GM12892 (cell line): ENCODE measurements at regions not wholly inside any gene's neighbourhood (a gene's known extent, or its start where the extent isn't known, plus 50 kb on each side); places are given as distances from the start of the nearest gene placed in this dataset.

Source experiments
- POLR2A ChIP-seq: IDR thresholded peaks from 2 replicates; pipeline ENCODE4 v1.6.1; 2011; ENCODE audit warnings: low read depth, low read length, control low read depth
- POLR2AphosphoS5 ChIP-seq: IDR thresholded peaks from 2 replicates; pipeline ENCODE4 v1.6.1; 2011; ENCODE audit warnings: low read depth, low read length, control low read depth

DNA sequence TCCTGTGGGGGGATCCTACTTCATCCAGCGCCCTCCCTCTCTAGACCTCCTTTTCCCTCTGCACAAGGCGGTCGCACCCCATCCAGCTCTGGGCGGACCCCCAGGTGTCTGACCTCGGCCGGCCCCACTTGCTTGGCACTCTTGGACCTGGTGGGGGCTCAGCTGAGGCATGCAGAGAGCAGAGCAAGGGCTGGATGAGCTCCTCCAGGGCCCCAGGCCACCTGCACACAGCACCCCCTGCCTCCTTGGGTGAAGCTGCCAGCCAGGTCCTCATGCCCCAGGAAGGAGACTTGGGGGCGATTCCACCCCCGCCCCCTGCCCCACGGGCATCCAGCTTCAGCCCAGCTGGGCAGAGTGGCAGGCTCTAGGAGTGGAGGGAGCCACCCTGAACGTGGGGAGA, 159.4 kb upstream of the GSE1 start:
- TF ChIP-seq POLR2AphosphoS5 (no peak), POLR2A (no peak)
